Omental fat pad (tissue), 3 donors: ENCODE measurements at regions not wholly inside any gene's neighbourhood (a gene's known extent, or its start where the extent isn't known, plus 50 kb on each side); places are given as distances from the start of the nearest gene placed in this dataset.

ENCODE experiments used
- ATAC-seq: fragments of 150-250 bp; one replicate; pipeline ENCODE4 v1.9.1; 2016; ENCODE audit warnings: mild to moderate bottlenecking, moderate library complexity; ENCODE audit not compliant: low FRiP score
- DNase-seq: peaks from one replicate; pipeline ENCODE4 v3.0.0-alpha.2; 2019; ENCODE audit warnings: low spot score
- TF ChIP-seq, protein P1 (sequence below), 3 donors: fragments of 450-650 bp; IDR thresholded peaks; one replicate each; pipeline ENCODE4 v1.5.1; 2016 to 2017; ENCODE audit warnings: antibody characterized with exemption in 3 of 3, mild to moderate bottlenecking in 3 of 3, moderate library complexity in 2 of 3

DNA sequence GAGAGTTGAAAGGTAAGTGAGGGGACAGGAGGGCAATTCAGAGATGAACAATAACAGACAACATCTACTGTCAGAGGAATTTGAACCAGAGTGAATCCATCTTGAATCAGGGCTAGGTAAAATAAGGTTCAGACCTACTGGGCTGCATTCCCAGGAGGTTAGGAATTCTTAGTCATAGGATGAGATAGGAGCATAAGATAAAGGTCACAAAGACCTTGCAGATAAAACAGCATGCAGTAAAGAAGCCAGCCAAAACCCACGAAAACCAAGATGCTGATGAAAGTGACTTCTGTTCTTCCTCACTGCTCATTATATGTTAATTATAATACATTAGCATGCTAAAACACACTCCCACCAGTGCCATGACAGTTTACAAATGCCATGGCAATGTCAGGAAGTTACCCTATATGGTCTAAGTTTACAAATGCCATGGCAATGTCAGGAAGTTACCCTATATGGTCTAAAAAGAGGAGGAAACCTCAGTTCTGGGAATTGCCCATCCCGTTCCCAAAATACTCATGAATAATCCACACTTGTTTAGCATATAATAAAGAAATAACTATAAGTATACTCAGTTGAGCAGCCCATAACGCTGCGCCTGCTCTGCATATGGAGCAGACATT, 248.5 kb downstream of the HAO1 start:
- DNase-seq (no peak), ATAC-seq (no peak)
- TF ChIP-seq, protein P1, sequence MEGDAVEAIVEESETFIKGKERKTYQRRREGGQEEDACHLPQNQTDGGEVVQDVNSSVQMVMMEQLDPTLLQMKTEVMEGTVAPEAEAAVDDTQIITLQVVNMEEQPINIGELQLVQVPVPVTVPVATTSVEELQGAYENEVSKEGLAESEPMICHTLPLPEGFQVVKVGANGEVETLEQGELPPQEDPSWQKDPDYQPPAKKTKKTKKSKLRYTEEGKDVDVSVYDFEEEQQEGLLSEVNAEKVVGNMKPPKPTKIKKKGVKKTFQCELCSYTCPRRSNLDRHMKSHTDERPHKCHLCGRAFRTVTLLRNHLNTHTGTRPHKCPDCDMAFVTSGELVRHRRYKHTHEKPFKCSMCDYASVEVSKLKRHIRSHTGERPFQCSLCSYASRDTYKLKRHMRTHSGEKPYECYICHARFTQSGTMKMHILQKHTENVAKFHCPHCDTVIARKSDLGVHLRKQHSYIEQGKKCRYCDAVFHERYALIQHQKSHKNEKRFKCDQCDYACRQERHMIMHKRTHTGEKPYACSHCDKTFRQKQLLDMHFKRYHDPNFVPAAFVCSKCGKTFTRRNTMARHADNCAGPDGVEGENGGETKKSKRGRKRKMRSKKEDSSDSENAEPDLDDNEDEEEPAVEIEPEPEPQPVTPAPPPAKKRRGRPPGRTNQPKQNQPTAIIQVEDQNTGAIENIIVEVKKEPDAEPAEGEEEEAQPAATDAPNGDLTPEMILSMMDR (IDR thresholded peaks at IDR 0.05) = no peak

DNA sequence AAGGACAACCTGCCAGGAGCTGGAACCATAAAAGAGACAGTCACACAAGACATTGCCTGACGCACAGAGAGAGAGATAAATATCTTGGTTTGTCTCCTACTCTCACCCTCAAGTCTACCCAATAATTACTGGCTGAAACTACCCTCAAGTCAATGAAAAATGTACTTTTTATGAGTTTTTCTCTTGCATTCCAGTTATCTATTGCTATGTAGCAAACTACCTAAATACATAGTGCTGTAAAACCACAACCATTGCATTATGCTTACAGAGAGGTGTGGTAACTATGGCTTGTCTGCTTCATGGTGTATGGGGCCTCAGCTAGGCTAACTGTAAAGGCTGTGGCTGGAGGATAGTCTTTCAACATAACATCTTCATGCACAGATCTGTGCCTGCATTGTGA, 247.8 kb downstream of the HAO1 start:
- DNase-seq (no peak), ATAC-seq (no peak)
- TF ChIP-seq, protein P1 (IDR thresholded peaks at IDR 0.05) = no peak

DNA sequence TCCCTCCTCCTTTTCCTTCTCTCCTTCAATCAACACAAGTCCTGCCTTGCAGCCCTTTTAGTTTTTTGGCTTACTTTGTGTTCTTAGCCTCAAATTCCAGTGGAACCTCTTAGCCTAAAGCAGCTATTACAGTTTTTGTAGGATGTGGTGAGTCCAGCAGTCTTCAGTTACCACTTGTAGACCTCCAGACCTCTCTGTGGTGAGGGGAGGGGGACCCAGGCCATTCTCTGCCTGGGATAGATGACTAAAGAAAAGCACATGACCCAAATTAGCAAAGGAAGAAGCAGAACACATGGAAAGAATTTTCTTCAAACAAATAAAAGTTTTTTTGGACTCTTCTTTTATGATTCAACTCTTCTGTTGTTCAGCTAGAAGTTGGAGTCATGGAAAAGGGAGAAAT, 246.5 kb downstream of the HAO1 start:
- DNase-seq = no peak
- TF ChIP-seq, protein P1 (IDR thresholded peaks at IDR 0.05) = no peak
- no peak for ATAC-seq

DNA sequence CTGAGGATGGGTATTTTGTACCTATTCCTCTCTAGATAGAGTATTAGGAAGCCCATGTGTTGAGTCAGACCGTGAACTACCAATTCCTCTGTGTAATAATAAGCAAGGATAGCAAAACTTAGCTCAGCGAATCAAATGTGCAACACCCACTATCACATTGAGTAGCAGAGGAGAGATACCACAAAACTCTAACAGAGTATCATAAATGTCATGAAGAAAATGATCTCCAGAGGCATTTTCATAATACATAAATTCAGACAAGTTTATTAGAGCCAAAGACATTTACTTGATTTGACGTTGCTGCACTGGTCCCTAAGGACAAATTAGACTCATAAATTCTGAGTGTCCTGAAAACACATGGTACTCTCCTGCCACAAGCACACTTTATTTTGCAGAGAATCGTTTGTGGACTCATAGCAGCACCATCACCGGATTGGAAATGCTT, 245.2 kb downstream of the HAO1 start:
- ATAC-seq (no peak), DNase-seq (no peak)
- TF ChIP-seq, protein P1 (IDR thresholded peaks at IDR 0.05) = no peak

DNA sequence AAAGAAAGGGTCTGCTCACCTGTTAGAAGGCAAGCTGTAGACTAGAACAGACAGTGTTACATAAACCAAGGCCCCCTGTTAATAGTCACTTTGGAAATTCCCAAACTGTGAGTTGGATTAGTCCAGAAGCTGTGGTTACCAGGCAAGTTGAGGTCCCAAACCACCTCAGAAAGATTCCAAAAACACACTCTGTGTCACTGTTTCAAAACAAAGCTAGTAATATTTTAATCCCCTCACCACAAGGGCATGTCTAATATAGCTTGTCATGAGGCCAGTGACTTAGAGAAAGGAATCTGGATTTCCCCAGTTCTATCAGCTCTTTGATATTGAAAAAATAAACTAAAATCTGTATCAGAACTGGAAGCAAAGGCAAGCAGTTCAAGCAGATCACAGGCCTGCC, 244.6 kb downstream of the HAO1 start:
- DNase-seq (no peak), ATAC-seq (no peak)
- TF ChIP-seq, protein P1 (IDR thresholded peaks at IDR 0.05) = no peak

DNA sequence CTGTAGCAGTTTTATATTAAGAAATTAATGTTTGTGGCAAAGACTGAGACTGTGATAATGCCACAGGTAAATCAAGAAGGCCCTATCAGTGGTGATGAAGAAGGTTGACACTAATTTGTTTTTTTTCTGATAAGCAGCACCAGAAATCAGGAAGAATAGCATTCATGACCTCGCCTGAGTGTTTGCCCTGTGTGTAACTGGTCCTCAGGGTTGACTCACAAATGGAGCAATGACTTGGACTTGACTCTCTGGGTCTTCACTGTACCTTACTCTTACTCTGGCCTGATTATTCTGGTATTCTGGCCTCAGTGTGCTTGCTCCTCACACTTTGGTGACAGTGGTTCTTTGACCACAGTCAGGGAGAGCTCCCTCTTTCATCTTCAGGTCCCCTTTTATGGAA, 243.9 kb downstream of the HAO1 start:
- DNase-seq (no peak), ATAC-seq (no peak)
- TF ChIP-seq, protein P1 (IDR thresholded peaks at IDR 0.05) = no peak

DNA sequence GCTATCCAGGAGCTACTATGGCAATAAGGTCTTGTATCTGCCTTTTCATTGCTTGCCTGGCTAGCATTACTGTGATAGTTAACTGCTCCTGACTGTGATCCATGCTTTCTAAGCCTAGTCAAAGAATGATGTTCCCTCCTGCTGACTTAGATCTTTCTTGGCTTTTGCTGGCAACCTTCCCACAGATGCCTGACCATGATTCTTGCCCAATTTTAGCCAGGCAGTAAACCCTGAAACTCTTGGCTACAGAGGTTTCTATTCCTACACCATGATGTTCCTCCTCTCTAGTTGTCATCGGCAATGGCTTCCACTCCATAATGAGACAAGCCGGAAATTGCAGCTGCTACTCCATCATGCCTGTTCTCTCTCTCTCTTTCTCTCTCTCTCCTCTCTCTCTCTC, 238.1 kb downstream of the HAO1 start:
- DNase-seq (no peak), ATAC-seq (no peak)
- TF ChIP-seq, protein P1 (IDR thresholded peaks at IDR 0.05) = no peak
